ENCODE measurements at regions not wholly inside any gene's neighbourhood (a gene's known extent, or its start where the extent isn't known, plus 50 kb on each side); places are given as distances from the start of the nearest gene placed in this dataset.

DNA sequence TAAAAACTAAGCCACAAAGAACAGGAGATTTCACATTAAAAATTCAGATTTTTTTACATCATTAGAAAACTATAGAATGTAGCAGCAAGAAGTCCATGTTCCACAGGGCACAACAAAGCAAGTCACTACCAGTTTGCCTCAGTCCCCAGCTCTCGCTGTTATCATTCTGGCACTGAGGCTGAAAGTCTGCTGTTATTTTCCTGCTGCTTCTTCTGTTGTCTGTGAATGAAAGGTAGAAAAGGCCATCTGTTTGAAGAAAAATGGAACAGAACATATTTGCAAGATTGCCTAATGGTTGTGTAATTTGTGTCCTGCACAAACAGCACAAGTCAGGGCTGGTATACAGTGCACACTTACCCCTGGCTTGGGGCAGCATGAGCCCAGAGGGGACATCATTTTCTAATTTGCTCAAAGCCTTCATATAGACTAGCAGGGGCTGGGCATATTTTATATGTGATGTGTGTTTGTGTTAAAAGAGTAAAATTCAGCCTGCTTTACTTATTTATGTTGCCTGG, 105.6 kb upstream of the COG2 start:
- no peak for TF ChIP-seq TAF1 (IDR thresholded peaks at IDR 0.05; ENCODE audit: borderline replicate concordance, insufficient read depth, low read length)
- no peak for TF ChIP-seq POLR2AphosphoS5 (IDR thresholded peaks at IDR 0.05; ENCODE audit: low read depth, low read length)
